GM19463 (cell line): ENCODE measurements at regions not wholly inside any gene's neighbourhood (a gene's known extent, or its start where the extent isn't known, plus 50 kb on each side); places are given as distances from the start of the nearest gene placed in this dataset.

Experiments used
- ATAC-seq: cut with Tn5 transposase; IDR thresholded peaks from one replicate; pipeline ENCODE4 v1.9.1; 2021; ENCODE audit warnings: mild to moderate bottlenecking, moderate library complexity; ENCODE audit not compliant: unreplicated experiment

- no peak for ATAC-seq
Observed at GRCh38 chr5:5581080-5581479, 158.6 kb downstream of the ICE1 start.

GRCh38 chr5:5576744-5577143 is 154.3 kb downstream of the ICE1 start:
- ATAC-seq = no peak

GRCh38 chr5:5575461-5575860 is 153.0 kb downstream of the ICE1 start:
- ATAC-seq = no peak

- no peak for ATAC-seq
Observed at GRCh38 chr5:5573798-5574380, 151.4 kb downstream of the ICE1 start.

GRCh38 chr5:5572976-5573797 is 150.7 kb downstream of the ICE1 start:
- ATAC-seq = no peak

- no peak for ATAC-seq
Observed at GRCh38 chr5:5572010-5572865, 149.8 kb downstream of the ICE1 start.

GRCh38 chr5:5570646-5571045 is 148.2 kb downstream of the ICE1 start:
- ATAC-seq = no peak

- ATAC-seq = no peak
Observed at GRCh38 chr5:5564898-5565297, 142.4 kb downstream of the ICE1 start.

GRCh38 chr5:5560016-5560415 is 137.5 kb downstream of the ICE1 start:
- no peak for ATAC-seq

- ATAC-seq = no peak
Observed at GRCh38 chr5:5558638-5559527, 136.4 kb downstream of the ICE1 start.

- no peak for ATAC-seq
Observed at GRCh38 chr5:5558102-5558501, 135.6 kb downstream of the ICE1 start.

- no peak for ATAC-seq
Observed at GRCh38 chr5:5551499-5551898, 129.0 kb downstream of the ICE1 start.

- no peak for ATAC-seq
Observed at GRCh38 chr5:5546408-5546807, 123.9 kb downstream of the ICE1 start.

GRCh38 chr5:5544094-5544663 is 121.7 kb downstream of the ICE1 start:
- ATAC-seq = no peak

- no peak for ATAC-seq
Observed at GRCh38 chr5:5542654-5543053, 120.2 kb downstream of the ICE1 start.

GRCh38 chr5:5540065-5540464 is 117.6 kb downstream of the ICE1 start:
- no peak for ATAC-seq
